CD4-positive, alpha-beta T cell treated with Interleukin-6 for 4 hours (primary cell): ENCODE measurements at regions not wholly inside any gene's neighbourhood (a gene's known extent, or its start where the extent isn't known, plus 50 kb on each side); places are given as distances from the start of the nearest gene placed in this dataset.

Experiments
- DNase-seq: peaks from one replicate; pipeline ENCODE4 v3.0.0-alpha.2; 2020; ENCODE audit warnings: mixed read lengths

- no peak for DNase-seq
These were observed 411.6 kb downstream of the STIM2 start for GRCh38 chr4:27272217-27272616.

- DNase-seq: no peak
These were observed 415.8 kb downstream of the STIM2 start for GRCh38 chr4:27276307-27277073.

GRCh38 chr4:27278615-27279375, 418.2 kb downstream of the STIM2 start:
- no peak for DNase-seq

- no peak for DNase-seq
These were observed 427.9 kb downstream of the STIM2 start for GRCh38 chr4:27288496-27288895.

GRCh38 chr4:27289704-27290103, 429.1 kb downstream of the STIM2 start:
- no peak for DNase-seq

- no peak for DNase-seq
These were observed 433.2 kb downstream of the STIM2 start for GRCh38 chr4:27293831-27294230.

- no peak for DNase-seq
These were observed 444.1 kb downstream of the STIM2 start for GRCh38 chr4:27304751-27305150.

- no peak for DNase-seq
These were observed 444.6 kb downstream of the STIM2 start for GRCh38 chr4:27305246-27305645.

GRCh38 chr4:27308379-27308778, 447.7 kb downstream of the STIM2 start:
- DNase-seq: no peak

GRCh38 chr4:27315625-27316024, 455.0 kb downstream of the STIM2 start:
- no peak for DNase-seq

- DNase-seq: no peak
These were observed 455.5 kb downstream of the STIM2 start for GRCh38 chr4:27316176-27316575.

- no peak for DNase-seq
These were observed 458.1 kb downstream of the STIM2 start for GRCh38 chr4:27318740-27319139.

- no peak for DNase-seq
These were observed 466.4 kb downstream of the STIM2 start for GRCh38 chr4:27326991-27327390.

GRCh38 chr4:27327421-27328181, 467.0 kb downstream of the STIM2 start:
- no peak for DNase-seq

GRCh38 chr4:27338530-27338929, 477.9 kb downstream of the STIM2 start:
- DNase-seq: no peak

GRCh38 chr4:27343411-27343810, 482.8 kb downstream of the STIM2 start:
- no peak for DNase-seq

GRCh38 chr4:27350161-27350560, 489.5 kb downstream of the STIM2 start:
- no peak for DNase-seq

- no peak for DNase-seq
These were observed 496.6 kb downstream of the STIM2 start for GRCh38 chr4:27357283-27357682.

GRCh38 chr4:27358269-27358668, 497.6 kb downstream of the STIM2 start:
- DNase-seq: no peak

- no peak for DNase-seq
These were observed 499.5 kb downstream of the STIM2 start for GRCh38 chr4:27360131-27360530.

- DNase-seq: no peak
These were observed 500.2 kb downstream of the STIM2 start for GRCh38 chr4:27360790-27361267.

GRCh38 chr4:27364509-27364908, 503.9 kb downstream of the STIM2 start:
- DNase-seq: no peak

- no peak for DNase-seq
These were observed 505.6 kb downstream of the STIM2 start for GRCh38 chr4:27366104-27366823.
